ENCODE measurements at regions not wholly inside any gene's neighbourhood (a gene's known extent, or its start where the extent isn't known, plus 50 kb on each side); places are given as distances from the start of the nearest gene placed in this dataset.

DNA sequence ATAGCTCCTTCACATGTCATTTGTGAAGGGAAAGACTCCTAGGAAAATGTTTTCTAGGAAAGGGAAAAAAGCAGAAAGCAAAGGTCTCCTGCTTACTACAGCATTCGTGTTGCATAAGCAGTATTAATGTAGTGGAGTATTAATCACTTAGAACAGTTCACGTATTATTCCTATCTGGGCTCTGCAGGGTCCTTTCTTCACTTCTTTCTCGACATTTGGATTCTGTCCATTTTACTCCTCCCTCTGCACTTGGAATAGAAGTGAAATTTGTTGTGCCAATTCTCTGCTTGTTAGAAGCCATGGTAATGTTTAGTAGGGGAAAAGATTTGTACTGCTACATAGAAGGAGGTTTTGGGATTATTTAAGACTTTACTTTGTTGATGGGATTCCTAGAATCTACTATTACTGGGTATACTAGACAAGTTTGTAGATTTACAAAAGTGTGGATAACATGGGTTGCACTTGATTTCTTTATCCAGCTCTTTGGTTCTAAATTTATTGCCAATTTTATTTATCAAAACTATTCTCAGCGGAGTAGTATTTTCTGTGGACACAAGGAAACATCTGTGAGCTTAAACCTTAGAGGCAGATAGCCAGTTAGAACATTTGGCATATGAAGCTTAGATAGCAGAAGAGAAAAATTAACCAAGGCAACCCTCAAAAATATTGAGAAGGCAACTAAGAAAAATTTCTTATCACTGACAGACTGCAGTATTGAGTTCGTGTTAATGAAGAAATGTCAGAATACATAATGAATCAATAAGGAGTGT lies 108.4 kb upstream of the ESR1 start:
- ChIA-PET CTCF (no interaction called here), POLR2A (ENCODE audit: low non-redundant PET) (no interaction called here)
- no peak for TF ChIP-seq CTCF (conservative IDR thresholded peaks at IDR 0.05; ENCODE audit: low read depth)
- H3K27ac ChIP-seq: no peak overlapping the region
- no peak for DNase-seq (ENCODE audit: low spot score)

GRCh38 chr6:151699719-151700118 lies 107.8 kb upstream of the ESR1 start:
- H3K27ac ChIP-seq: no peak overlapping the region
- TF ChIP-seq CTCF (conservative IDR thresholded peaks at IDR 0.05; ENCODE audit: low read depth): no peak
- ChIA-PET CTCF (no interaction called here), POLR2A (ENCODE audit: low non-redundant PET) (no interaction called here)
- DNase-seq (ENCODE audit: low spot score): no peak

DNA sequence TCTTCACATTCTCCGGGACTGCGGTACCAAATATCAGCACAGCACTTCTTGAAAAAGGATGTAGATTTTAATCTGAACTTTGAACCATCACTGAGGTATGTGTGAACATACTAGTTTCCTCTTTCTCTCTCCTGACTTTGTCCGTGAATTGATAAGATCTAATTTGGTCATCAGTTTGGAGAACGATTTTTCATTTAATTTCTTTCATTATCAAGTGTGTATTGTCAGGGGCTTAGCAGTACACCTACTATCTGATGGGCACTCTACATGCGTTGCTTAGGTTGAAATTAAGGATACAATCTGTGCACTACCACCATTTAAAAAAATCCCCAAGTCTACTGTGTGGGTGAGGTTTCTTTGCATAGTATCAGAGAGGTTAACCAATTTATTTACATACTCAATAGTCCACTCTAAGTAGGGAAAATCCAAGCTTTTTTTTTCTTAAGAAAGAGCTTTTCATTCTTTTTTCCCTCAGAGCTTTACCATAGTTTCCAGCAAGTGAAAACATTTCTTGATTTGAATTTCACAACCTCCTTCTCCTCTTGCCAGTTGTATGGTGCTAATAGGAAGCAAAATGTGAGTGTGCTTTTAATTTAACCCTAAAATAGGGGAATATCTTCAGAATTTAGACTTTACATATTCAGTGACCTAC lies 105.4 kb upstream of the ESR1 start:
- TF ChIP-seq CTCF (conservative IDR thresholded peaks at IDR 0.05; ENCODE audit: low read depth): no peak
- DNase-seq (ENCODE audit: low spot score): no peak
- ChIA-PET POLR2A (ENCODE audit: low non-redundant PET) (no interaction called here), CTCF (interaction anchor here (0.7 kb wide), 1 partner anchor 683 kb away, joined by 3 read pairs; no protein-coding TSS in a partner anchor)
- H3K27ac ChIP-seq: no peak overlapping the region

GRCh38 chr6:151702851-151703658 lies 104.4 kb upstream of the ESR1 start:
- TF ChIP-seq CTCF (conservative IDR thresholded peaks at IDR 0.05; ENCODE audit: low read depth): no peak
- DNase-seq (ENCODE audit: low spot score): no peak
- CTCF ChIA-PET: interaction anchor here (0.5 kb wide), 1 partner anchor 175 kb away, joined by 3 read pairs; no protein-coding TSS in a partner anchor
- POLR2A ChIA-PET (ENCODE audit: low non-redundant PET): no interaction called here
- no peak overlapping the region for H3K27ac ChIP-seq

DNA sequence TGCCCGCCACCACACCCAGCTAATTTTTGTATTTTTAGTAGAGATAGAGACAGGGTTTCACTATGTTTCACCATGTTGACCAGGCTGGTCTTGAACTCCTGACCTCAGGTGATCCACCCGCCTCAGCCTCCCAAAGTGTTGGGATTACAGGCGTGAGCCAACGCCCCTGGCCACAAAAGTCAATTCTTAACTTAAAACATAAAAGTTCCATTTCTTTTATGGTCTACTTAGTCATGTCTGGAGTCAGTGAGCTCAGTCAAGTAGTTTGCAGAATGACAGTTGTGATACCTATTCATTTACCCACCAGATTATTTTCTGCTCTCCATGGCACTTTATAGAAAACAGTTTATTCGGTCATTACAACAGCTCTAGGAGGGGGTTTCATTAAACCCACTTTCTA lies 103.1 kb upstream of the ESR1 start:
- TF ChIP-seq CTCF (conservative IDR thresholded peaks at IDR 0.05; ENCODE audit: low read depth): no peak
- no peak for DNase-seq (ENCODE audit: low spot score)
- no peak overlapping the region for H3K27ac ChIP-seq
- CTCF ChIA-PET: no interaction called here
- POLR2A ChIA-PET (ENCODE audit: low non-redundant PET): no interaction called here

DNA sequence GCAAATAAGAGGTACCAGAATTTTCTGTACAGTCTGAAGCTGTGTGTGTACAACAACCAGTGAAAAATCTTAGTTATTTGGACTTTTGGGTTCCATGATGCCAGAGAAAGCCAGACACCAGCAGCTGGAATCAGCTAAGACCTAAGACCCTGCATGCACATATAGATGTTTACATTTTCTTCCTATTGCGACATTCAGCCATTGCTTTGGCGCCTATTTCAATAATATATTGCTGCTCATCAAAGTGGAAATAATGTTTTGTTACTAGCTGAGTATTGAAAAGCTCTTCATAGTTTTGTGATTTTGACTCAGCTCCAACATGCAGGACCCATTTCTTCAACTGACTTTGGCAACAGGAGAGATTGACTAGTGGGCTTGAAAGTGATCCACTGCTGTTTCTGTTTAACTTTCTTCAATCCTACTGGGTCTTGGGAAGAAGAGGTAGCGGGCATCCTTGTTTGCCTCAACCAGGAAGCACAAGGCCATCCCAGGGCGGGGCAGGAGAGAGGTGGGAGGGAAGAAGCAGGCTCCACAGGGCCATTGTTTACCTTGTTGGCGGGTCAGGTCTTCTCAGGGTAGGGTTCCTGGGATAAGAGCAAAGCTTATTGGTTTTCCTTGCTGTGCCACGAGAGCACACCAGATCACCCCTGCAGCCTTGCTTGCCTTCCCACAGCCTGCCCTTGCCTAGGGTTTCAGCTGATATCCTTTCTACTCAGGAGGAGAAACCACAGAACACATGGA lies 101.3 kb upstream of the ESR1 start:
- TF ChIP-seq CTCF (conservative IDR thresholded peaks at IDR 0.05; ENCODE audit: low read depth): no peak
- H3K27ac ChIP-seq: no peak overlapping the region
- ChIA-PET CTCF (interaction anchor here (0.6 kb wide), 1 partner anchor 16 kb away, joined by 3 read pairs; no protein-coding TSS in a partner anchor), POLR2A (ENCODE audit: low non-redundant PET) (no interaction called here)
- no peak for DNase-seq (ENCODE audit: low spot score)
